ENCODE measurements at regions not wholly inside any gene's neighbourhood (a gene's known extent, or its start where the extent isn't known, plus 50 kb on each side); places are given as distances from the start of the nearest gene placed in this dataset.

GRCh38 chr14:32020882-32021281 lies 56.2 kb upstream of the ARHGAP5 start:
- Histone ChIP-seq H3K27ac (ENCODE audit: low read depth, low read length) (no peak overlapping the region), H3K79me2 (ENCODE audit: control insufficient read depth, insufficient read depth, low read length, unreplicated experiment) (no peaks in the 10 kb centered on the region), H3K36me3 (ENCODE audit: insufficient read depth, low read length) (no peaks in the 10 kb centered on the region), H3K4me3 (ENCODE audit: low read depth, low read length) (no peak overlapping the region), H3K4me1 (ENCODE audit: control insufficient read depth, insufficient read depth, low read length, unreplicated experiment) (peaks cover 12% of the 10 kb centered on the region), H3K27me3 (ENCODE audit: insufficient read depth, low read length) (no peaks in the 10 kb centered on the region), H2AFZ (ENCODE audit: low read length, unreplicated experiment) (no peak overlapping the region)

- Histone ChIP-seq H3K4me3 (ENCODE audit: low read depth, low read length) (no peak overlapping the region), H3K4me1 (ENCODE audit: control insufficient read depth, insufficient read depth, low read length, unreplicated experiment) (peaks cover 12% of the 10 kb centered on the region), H3K27me3 (ENCODE audit: insufficient read depth, low read length) (no peaks in the 10 kb centered on the region), H2AFZ (ENCODE audit: low read length, unreplicated experiment) (no peak overlapping the region), H3K79me2 (ENCODE audit: control insufficient read depth, insufficient read depth, low read length, unreplicated experiment) (no peaks in the 10 kb centered on the region), H3K27ac (ENCODE audit: low read depth, low read length) (no peak overlapping the region), H3K36me3 (ENCODE audit: insufficient read depth, low read length) (no peaks in the 10 kb centered on the region)
Measured at GRCh38 chr14:32021341-32021740, 55.8 kb upstream of the ARHGAP5 start.

GRCh38 chr14:32022525-32022924 lies 54.6 kb upstream of the ARHGAP5 start:
- no peak overlapping the region for H2AFZ ChIP-seq (ENCODE audit: low read length, unreplicated experiment)
- no peaks in the 10 kb centered on the region for H3K79me2 ChIP-seq (ENCODE audit: control insufficient read depth, insufficient read depth, low read length, unreplicated experiment)

GRCh38 chr14:32022938-32023466 lies 54.1 kb upstream of the ARHGAP5 start:
- Histone ChIP-seq H2AFZ (ENCODE audit: low read length, unreplicated experiment) (no peak overlapping the region), H3K36me3 (ENCODE audit: insufficient read depth, low read length) (no peaks in the 10 kb centered on the region), H3K79me2 (ENCODE audit: control insufficient read depth, insufficient read depth, low read length, unreplicated experiment) (no peaks in the 10 kb centered on the region), H3K27ac (ENCODE audit: low read depth, low read length) (peak overlapping the region; percentile 61), H3K4me3 (ENCODE audit: low read depth, low read length) (no peak overlapping the region), H3K4me1 (ENCODE audit: control insufficient read depth, insufficient read depth, low read length, unreplicated experiment) (peaks cover 12% of the 10 kb centered on the region), H3K27me3 (ENCODE audit: insufficient read depth, low read length) (no peaks in the 10 kb centered on the region)

More at GRCh38 chr14:32022525-32022924, 54.6 kb upstream of the ARHGAP5 start:
- H3K4me3 ChIP-seq (ENCODE audit: low read depth, low read length) = no peak overlapping the region
- peak overlapping the region; percentile 32; the same call in 1 of the 2 replicates for H3K27ac ChIP-seq (ENCODE audit: low read depth, low read length)
- H3K36me3 ChIP-seq (ENCODE audit: insufficient read depth, low read length) = no peaks in the 10 kb centered on the region
- no peaks in the 10 kb centered on the region for H3K27me3 ChIP-seq (ENCODE audit: insufficient read depth, low read length)
- peaks cover 12% of the 10 kb centered on the region for H3K4me1 ChIP-seq (ENCODE audit: control insufficient read depth, insufficient read depth, low read length, unreplicated experiment)

GRCh38 chr14:32023540-32023939 lies 53.6 kb upstream of the ARHGAP5 start:
- peak overlapping the region; percentile 61 for H3K27ac ChIP-seq (ENCODE audit: low read depth, low read length)
- no peaks in the 10 kb centered on the region for H3K79me2 ChIP-seq (ENCODE audit: control insufficient read depth, insufficient read depth, low read length, unreplicated experiment)
- H3K36me3 ChIP-seq (ENCODE audit: insufficient read depth, low read length) = no peaks in the 10 kb centered on the region
- no peak overlapping the region for H3K4me3 ChIP-seq (ENCODE audit: low read depth, low read length)
- no peaks in the 10 kb centered on the region for H3K27me3 ChIP-seq (ENCODE audit: insufficient read depth, low read length)
- H3K4me1 ChIP-seq (ENCODE audit: control insufficient read depth, insufficient read depth, low read length, unreplicated experiment) = peaks cover 12% of the 10 kb centered on the region
- H2AFZ ChIP-seq (ENCODE audit: low read length, unreplicated experiment) = no peak overlapping the region

- Histone ChIP-seq H3K27ac (ENCODE audit: low read depth, low read length) (no peak overlapping the region), H2AFZ (ENCODE audit: low read length, unreplicated experiment) (no peak overlapping the region), H3K4me1 (ENCODE audit: control insufficient read depth, insufficient read depth, low read length, unreplicated experiment) (peaks cover 12% of the 10 kb centered on the region), H3K4me3 (ENCODE audit: low read depth, low read length) (no peak overlapping the region), H3K79me2 (ENCODE audit: control insufficient read depth, insufficient read depth, low read length, unreplicated experiment) (no peaks in the 10 kb centered on the region), H3K27me3 (ENCODE audit: insufficient read depth, low read length) (no peaks in the 10 kb centered on the region), H3K36me3 (ENCODE audit: insufficient read depth, low read length) (no peaks in the 10 kb centered on the region)
Measured at GRCh38 chr14:32027255-32027939, 49.7 kb upstream of the ARHGAP5 start.

Measured in ACC112 (cell line).